ENCODE measurements at regions not wholly inside any gene's neighbourhood (a gene's known extent, or its start where the extent isn't known, plus 50 kb on each side); places are given as distances from the start of the nearest gene placed in this dataset.

DNA sequence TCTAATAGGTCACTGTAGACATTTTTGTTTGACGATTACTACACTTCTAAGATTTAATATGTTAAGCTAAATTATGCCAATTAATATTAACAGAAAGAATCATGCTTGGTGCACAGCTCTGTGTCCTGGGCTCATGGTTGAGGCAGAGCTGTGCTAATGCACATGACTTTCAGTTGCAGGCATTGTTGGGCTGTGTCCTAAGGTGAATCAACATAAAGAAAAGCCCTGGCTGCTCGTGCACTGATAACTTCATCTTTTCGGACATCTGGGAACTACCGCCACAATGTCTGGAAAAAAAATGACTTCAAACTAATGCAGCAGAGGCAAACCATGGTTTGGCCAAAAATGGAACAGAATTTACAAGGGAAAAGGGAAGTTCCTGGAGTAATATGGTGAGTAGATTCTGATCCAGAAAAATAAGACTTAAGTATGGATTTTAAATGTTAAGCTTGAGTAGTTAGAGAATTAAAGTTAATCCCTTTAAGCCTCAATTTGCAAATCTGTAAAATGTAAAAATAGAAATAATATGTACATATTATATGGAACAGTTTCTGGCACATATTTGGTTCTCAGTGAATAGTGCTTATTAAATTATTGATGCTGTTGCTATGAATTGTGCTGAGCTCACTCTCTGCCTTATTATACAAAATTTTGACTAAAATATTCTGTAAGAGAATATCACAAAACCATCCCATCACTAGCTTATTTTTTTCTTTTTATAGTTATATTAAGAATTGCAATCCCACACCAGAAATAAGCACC, 186.1 kb downstream of the BRINP2 start:
- no peak overlapping the region for H3K4me3 ChIP-seq (ENCODE audit: low read depth, low read length)
- TF ChIP-seq, protein P1, sequence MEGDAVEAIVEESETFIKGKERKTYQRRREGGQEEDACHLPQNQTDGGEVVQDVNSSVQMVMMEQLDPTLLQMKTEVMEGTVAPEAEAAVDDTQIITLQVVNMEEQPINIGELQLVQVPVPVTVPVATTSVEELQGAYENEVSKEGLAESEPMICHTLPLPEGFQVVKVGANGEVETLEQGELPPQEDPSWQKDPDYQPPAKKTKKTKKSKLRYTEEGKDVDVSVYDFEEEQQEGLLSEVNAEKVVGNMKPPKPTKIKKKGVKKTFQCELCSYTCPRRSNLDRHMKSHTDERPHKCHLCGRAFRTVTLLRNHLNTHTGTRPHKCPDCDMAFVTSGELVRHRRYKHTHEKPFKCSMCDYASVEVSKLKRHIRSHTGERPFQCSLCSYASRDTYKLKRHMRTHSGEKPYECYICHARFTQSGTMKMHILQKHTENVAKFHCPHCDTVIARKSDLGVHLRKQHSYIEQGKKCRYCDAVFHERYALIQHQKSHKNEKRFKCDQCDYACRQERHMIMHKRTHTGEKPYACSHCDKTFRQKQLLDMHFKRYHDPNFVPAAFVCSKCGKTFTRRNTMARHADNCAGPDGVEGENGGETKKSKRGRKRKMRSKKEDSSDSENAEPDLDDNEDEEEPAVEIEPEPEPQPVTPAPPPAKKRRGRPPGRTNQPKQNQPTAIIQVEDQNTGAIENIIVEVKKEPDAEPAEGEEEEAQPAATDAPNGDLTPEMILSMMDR (IDR thresholded peaks at IDR 0.05; ENCODE audit: insufficient read depth, low read length, missing control alignments): no peak
- CTCF ChIA-PET: interaction anchor here (1.0 to 5.2 kb wide), 6 partner anchors 10 to 587 kb away, joined by 3 to 59 read pairs (median 4); no protein-coding TSS in a partner anchor
- DNase-seq (ENCODE audit: low read depth, low spot score): no peak
- POLR2A ChIA-PET: no interaction called here

DNA sequence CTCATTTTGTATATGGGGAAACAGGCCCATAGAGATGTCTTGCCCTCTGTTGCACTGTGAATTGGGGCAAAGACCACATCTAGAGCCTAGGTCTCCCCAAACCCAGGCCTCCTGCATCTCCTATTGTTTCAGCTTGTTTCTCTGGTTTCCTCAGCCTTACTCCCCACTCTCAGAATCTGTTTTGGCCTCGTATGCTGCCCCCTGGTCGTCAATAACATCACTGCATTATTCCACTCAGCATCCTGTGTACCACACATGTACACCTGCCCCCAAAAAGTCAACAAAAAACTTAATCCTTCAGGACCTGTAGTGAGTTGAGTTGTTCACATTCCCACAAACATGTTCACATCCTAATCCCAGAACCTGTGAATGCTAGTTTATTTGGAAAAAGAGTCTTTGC, 184.8 kb downstream of the BRINP2 start:
- TF ChIP-seq, protein P1 (IDR thresholded peaks at IDR 0.05; ENCODE audit: insufficient read depth, low read length, missing control alignments): peak; percentile 49
- ChIA-PET CTCF (interaction anchor here (0.9 to 5.2 kb wide), 5 partner anchors 9 to 459 kb away, joined by 3 to 59 read pairs (median 3); no protein-coding TSS in a partner anchor), POLR2A (no interaction called here)
- no peak overlapping the region for H3K4me3 ChIP-seq (ENCODE audit: low read depth, low read length)
- DNase-seq (ENCODE audit: low read depth, low spot score): no peak

DNA sequence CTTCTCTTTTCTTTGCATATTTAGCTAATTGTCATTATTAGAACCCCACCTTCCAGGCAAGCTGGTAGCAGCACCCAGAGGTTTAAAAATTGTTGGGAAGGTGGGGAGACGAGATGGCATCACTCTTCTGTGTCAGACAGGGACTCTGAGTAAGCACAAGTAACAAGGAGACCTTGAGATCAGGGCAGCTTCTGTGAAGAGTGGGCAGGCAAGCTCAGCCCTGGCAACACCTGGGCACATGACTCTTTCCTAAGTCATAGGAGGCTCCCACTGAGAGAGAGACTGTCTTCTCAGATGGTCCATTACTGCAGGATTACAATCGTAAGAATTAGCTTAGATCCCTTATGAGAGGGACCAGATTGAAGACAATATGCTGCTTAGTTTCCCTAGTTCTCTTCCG, 183.5 kb downstream of the BRINP2 start:
- ChIA-PET POLR2A (no interaction called here), CTCF (interaction anchor here (0.9 to 5.2 kb wide), 3 partner anchors 457 to 592 kb away, joined by 3 to 59 read pairs (median 3); no protein-coding TSS in a partner anchor)
- no peak for DNase-seq (ENCODE audit: low read depth, low spot score)
- TF ChIP-seq, protein P1 (IDR thresholded peaks at IDR 0.05; ENCODE audit: insufficient read depth, low read length, missing control alignments): no peak
- H3K4me3 ChIP-seq (ENCODE audit: low read depth, low read length): no peak overlapping the region

DNA sequence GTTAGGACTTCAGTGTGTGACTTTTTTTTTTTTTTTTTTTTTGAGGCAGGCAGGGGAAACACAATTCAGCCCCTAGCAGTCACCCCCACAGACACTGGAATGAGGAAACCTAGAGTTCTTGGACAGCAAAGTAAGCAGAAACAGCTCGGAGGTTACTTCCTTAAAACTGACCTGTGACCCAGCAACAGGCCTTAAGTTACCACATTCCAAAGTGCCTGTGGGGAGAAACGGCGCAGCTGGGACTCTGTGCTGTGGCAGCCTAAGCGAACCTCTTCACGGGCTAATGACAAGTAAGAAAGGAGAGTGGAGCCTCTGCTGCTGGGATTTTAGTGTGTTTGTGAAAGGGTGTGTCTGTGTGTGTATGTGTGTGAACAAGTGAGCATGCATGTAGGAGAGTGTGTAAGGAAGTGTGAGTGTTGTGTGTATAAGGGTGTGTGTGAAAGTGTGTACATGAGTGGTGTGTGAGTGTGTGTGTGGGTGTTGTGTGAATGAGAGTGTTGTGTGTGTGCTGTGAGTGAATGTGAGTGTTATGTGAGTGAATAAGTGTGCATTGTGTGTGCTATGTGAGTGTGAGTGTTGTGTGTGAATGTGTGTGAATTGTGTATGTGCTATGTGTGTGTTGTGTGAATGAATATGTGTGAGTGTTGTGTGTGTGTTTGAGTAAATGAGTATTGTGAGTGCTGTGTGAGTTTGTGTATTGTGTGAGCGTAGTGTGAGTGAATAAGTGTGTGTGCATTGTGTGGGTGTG, 180.8 kb downstream of the BRINP2 start:
- TF ChIP-seq, protein P1 (IDR thresholded peaks at IDR 0.05; ENCODE audit: insufficient read depth, low read length, missing control alignments): no peak
- H3K4me3 ChIP-seq (ENCODE audit: low read depth, low read length): no peak overlapping the region
- POLR2A ChIA-PET: no interaction called here
- DNase-seq (ENCODE audit: low read depth, low spot score): no peak
- CTCF ChIA-PET: no interaction called here

DNA sequence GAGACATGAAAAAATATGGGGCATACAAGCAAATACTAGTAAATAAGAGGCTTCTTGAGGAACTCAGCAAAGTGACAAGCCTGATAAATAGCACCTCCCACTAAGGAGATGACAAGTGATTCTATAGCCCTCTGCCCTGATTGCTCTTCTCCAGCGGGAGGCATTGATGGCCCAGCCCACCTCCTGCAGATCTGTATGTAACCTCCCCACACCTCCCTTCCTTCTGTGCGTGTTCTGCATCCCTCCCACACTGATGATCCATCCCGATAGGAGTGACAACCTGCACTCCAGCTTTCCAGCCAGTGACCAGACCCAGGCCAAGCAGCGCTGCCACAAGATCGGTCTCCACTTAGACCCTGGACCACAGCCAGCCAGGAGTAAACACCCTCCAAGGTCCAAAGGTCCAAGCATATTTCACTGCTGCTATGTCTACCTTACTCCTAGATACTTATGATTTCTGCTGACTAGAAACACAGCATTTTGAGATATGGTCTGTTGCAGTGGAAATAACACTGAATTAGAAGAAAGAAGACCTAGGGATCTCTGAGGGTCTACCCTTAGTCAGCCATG, 176.1 kb downstream of the BRINP2 start:
- H3K4me3 ChIP-seq (ENCODE audit: low read depth, low read length): no peak overlapping the region
- TF ChIP-seq, protein P1 (IDR thresholded peaks at IDR 0.05; ENCODE audit: insufficient read depth, low read length, missing control alignments): no peak
- CTCF ChIA-PET: no interaction called here
- POLR2A ChIA-PET: no interaction called here
- DNase-seq (ENCODE audit: low read depth, low spot score): no peak

DNA sequence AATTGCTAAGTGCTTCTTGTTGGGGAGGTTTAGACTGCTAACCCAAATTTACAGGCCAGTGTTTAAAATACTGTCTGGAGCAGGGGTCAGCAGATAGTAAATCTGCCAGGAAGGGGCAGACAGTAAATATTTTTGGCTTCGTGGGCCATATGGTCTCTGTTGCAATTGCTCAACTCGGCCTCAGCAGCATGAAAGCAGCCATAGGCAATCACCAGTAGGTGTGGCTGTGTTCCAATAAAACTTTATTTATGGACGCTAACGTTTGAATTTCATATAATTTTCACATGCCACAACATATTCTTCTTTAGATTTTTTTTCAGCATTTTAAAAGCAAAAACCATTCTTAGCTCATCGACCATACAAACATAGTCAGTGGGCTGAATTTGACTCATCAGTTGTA, 172.7 kb downstream of the BRINP2 start:
- no peak for DNase-seq (ENCODE audit: low read depth, low spot score)
- H3K4me3 ChIP-seq (ENCODE audit: low read depth, low read length): no peak overlapping the region
- CTCF ChIA-PET: no interaction called here
- POLR2A ChIA-PET: no interaction called here
- TF ChIP-seq, protein P1 (IDR thresholded peaks at IDR 0.05; ENCODE audit: insufficient read depth, low read length, missing control alignments): no peak
